CD4-positive, CD25-positive, alpha-beta regulatory T cell (primary cell): ENCODE measurements at regions not wholly inside any gene's neighbourhood (a gene's known extent, or its start where the extent isn't known, plus 50 kb on each side); places are given as distances from the start of the nearest gene placed in this dataset.
A peak's percentile ranks its signal among the peaks of the same experiment; 100 is the strongest.

Experiments
- ATAC-seq, 2 donors: fragments of 150-1000 bp; cut with Tn5 transposase; one replicate each; pipeline ENCODE4 v1.10.0; 2021; ENCODE audit warnings: low read depth in 2 of 2, moderate number of reproducible peaks in 2 of 2, moderate library complexity in 1 of 2
- DNase-seq, 3 donors: peaks; one replicate each; pipeline versions ENCODE4 v3.0.0 to v3.0.0-alpha.2; 2012 to 2022; ENCODE audit warnings: mixed read lengths in 1 of 3
- H3K27ac ChIP-seq: one replicate; pipeline ENCODE4 v1.7.0; 2013; ENCODE audit warnings: mild to moderate bottlenecking, low read length; ENCODE audit not compliant: insufficient read depth, poor library complexity, severe bottlenecking
- H3K27me3 ChIP-seq: one replicate; pipeline ENCODE4 v1.7.0; 2013; ENCODE audit warnings: low read length; ENCODE audit not compliant: control insufficient read depth, insufficient read depth
- H3K36me3 ChIP-seq: one replicate; pipeline ENCODE4 v1.7.0; 2013; ENCODE audit warnings: mild to moderate bottlenecking, low read length, moderate library complexity; ENCODE audit not compliant: control insufficient read depth, insufficient read depth
- H3K4me1 ChIP-seq: 2 replicates; pipeline ENCODE4 v1.7.0; 2013; ENCODE audit warnings: mild to moderate bottlenecking, low read length; ENCODE audit not compliant: insufficient read depth, control insufficient read depth, poor library complexity, severe bottlenecking
- H3K4me3 ChIP-seq: one replicate; pipeline ENCODE4 v1.7.0; 2013; ENCODE audit warnings: low read depth, mild to moderate bottlenecking, low read length, moderate library complexity
- H3K9me3 ChIP-seq, 2 experiments: 1 replicate in 1 of 2; 2 replicates in 1 of 2; pipeline ENCODE4 v1.7.0; 2013; ENCODE audit warnings: low read length in 2 of 2, mild to moderate bottlenecking in 1 of 2, moderate library complexity in 1 of 2; ENCODE audit not compliant: control insufficient read depth in 2 of 2
- H3K27ac Mint-ChIP-seq, 3 donors: one replicate each; pipeline ENCODE4 v1.8.0; 2020 to 2022; ENCODE audit warnings: mild to moderate bottlenecking in 3 of 3, mixed read lengths in 3 of 3, moderate library complexity in 2 of 3
- H3K27me3 Mint-ChIP-seq: one replicate; pipeline ENCODE4 v1.8.0; 2022; ENCODE audit warnings: mild to moderate bottlenecking, mixed read lengths
- H3K36me3 Mint-ChIP-seq: one replicate; pipeline ENCODE4 v1.8.0; 2020; ENCODE audit warnings: mixed read lengths
- H3K4me1 Mint-ChIP-seq, 4 donors: one replicate each; pipeline ENCODE4 v1.8.0; 2020 to 2022; ENCODE audit warnings: mixed read lengths in 4 of 4, mild to moderate bottlenecking in 1 of 4
- H3K4me3 Mint-ChIP-seq, 4 donors: one replicate each; pipeline ENCODE4 v1.8.0; 2020 to 2022; ENCODE audit warnings: mild to moderate bottlenecking in 4 of 4, mixed read lengths in 4 of 4, moderate library complexity in 3 of 4
- H3K9me3 Mint-ChIP-seq, 7 donors: one replicate each; pipeline ENCODE4 v1.8.0; 2020 to 2022; ENCODE audit warnings: mixed read lengths in 7 of 7, mild to moderate bottlenecking in 3 of 7, moderate library complexity in 2 of 7

- Mint-ChIP-seq H3K9me3 (peaks cover 0 to 6% (median 2%) of the 10 kb centered on the region in 7 donors), H3K27ac (peak overlapping the region in 2 of 3 donors; percentile 50 to 58), H3K27me3 (no peaks in the 10 kb centered on the region), H3K36me3 (no peaks in the 10 kb centered on the region), H3K4me3 (no peak overlapping the region), H3K4me1 (peaks cover 0 to 23% (median 2%) of the 10 kb centered on the region in 4 donors)
- H3K4me3 ChIP-seq, result no peak overlapping the region
- H3K27me3 ChIP-seq, result no peaks in the 10 kb centered on the region
- no peak overlapping the region for H3K27ac ChIP-seq
- H3K36me3 ChIP-seq, result no peaks in the 10 kb centered on the region
- H3K9me3 ChIP-seq, result no peaks in the 10 kb centered on the region
- ATAC-seq (no peak), DNase-seq (no peak)
- no peaks in the 10 kb centered on the region for H3K4me1 ChIP-seq
Measured at GRCh38 chr3:148090156-148090555, 607.5 kb upstream of the AGTR1 start.

- Histone ChIP-seq H3K36me3 (no peaks in the 10 kb centered on the region), H3K27ac (no peak overlapping the region), H3K9me3 (no peaks in the 10 kb centered on the region), H3K27me3 (no peaks in the 10 kb centered on the region), H3K4me3 (no peak overlapping the region), H3K4me1 (no peaks in the 10 kb centered on the region)
- no peaks in the 10 kb centered on the region for H3K36me3 Mint-ChIP-seq
- no peak overlapping the region for H3K4me3 Mint-ChIP-seq
- no peaks in the 10 kb centered on the region for H3K27me3 Mint-ChIP-seq
- H3K27ac Mint-ChIP-seq, result no peak overlapping the region
- peaks cover 0 to 5% (median 2%) of the 10 kb centered on the region in 7 donors for H3K9me3 Mint-ChIP-seq
- ATAC-seq (no peak), DNase-seq (no peak)
- peaks cover 0 to 22% (median 2%) of the 10 kb centered on the region in 4 donors for H3K4me1 Mint-ChIP-seq
Measured at GRCh38 chr3:148092624-148093347, 604.9 kb upstream of the AGTR1 start.

DNA sequence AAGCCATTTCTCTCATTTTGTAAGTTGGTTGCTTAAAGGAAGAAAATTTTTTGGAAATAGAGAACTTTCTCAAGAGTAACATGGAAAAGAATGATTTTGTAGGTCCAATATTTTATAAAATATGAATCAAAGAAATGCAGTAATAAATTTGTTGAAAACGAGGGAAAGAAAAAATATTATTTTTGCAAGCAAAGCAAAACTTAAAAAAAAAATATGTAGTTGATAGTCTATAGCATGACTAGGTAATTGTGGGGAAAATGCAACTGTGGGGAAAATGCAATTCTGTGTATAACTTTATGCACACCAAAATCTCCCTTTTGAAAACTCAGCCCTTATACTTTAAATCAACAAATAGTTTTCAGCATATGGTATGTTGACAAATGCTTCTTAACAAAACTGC is 604.0 kb upstream of the AGTR1 start:
- Histone ChIP-seq H3K4me1 (no peaks in the 10 kb centered on the region), H3K27ac (no peak overlapping the region), H3K36me3 (no peaks in the 10 kb centered on the region), H3K4me3 (no peak overlapping the region), H3K9me3 (no peaks in the 10 kb centered on the region), H3K27me3 (no peaks in the 10 kb centered on the region)
- Mint-ChIP-seq H3K27ac (no peak overlapping the region), H3K36me3 (no peaks in the 10 kb centered on the region), H3K4me3 (no peak overlapping the region), H3K27me3 (no peaks in the 10 kb centered on the region), H3K4me1 (peaks cover 0 to 16% (median 2%) of the 10 kb centered on the region in 4 donors), H3K9me3 (peaks cover 0 to 2% (median 0%) of the 10 kb centered on the region in 7 donors)
- DNase-seq (no peak), ATAC-seq (no peak)

GRCh38 chr3:148095962-148096361 is 601.7 kb upstream of the AGTR1 start:
- H3K4me1 Mint-ChIP-seq, result no peaks in the 10 kb centered on the region
- no peaks in the 10 kb centered on the region for H3K27me3 ChIP-seq
- no peak overlapping the region for H3K27ac Mint-ChIP-seq
- H3K9me3 Mint-ChIP-seq, result peaks cover 0 to 2% (median 0%) of the 10 kb centered on the region in 7 donors
- no peak for DNase-seq
- H3K36me3 Mint-ChIP-seq, result no peaks in the 10 kb centered on the region
- H3K27ac ChIP-seq, result no peak overlapping the region
- no peak overlapping the region for H3K4me3 ChIP-seq
- H3K27me3 Mint-ChIP-seq, result no peaks in the 10 kb centered on the region
- no peaks in the 10 kb centered on the region for H3K4me1 ChIP-seq
- H3K9me3 ChIP-seq, result no peaks in the 10 kb centered on the region
- no peak overlapping the region for H3K4me3 Mint-ChIP-seq
- no peak for ATAC-seq
- H3K36me3 ChIP-seq, result no peaks in the 10 kb centered on the region

DNA sequence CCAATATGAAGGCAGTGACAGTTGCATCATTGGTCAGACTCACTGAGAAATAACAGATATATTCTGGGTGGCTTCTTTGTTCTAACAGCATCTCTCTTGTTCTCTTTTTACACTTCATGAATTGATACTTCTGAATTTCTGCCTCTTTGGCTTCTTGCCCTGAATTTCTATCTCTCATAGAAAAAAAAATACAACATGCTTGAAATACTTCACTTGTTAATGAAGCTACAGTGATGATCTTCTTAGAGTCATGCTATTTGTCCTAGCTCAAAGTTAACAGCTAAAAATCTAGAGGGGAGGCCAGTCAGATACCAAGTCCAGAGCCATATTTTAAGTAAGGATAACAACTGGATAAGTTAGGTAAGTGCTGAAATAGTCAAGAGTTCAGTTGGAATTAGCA is 597.2 kb upstream of the AGTR1 start:
- no peaks in the 10 kb centered on the region for H3K27me3 ChIP-seq
- H3K4me1 ChIP-seq, result no peaks in the 10 kb centered on the region
- no peak overlapping the region for H3K27ac ChIP-seq
- H3K4me3 ChIP-seq, result no peak overlapping the region
- DNase-seq, result no peak
- Mint-ChIP-seq H3K36me3 (no peaks in the 10 kb centered on the region), H3K9me3 (peaks cover 0 to 8% (median 2%) of the 10 kb centered on the region in 7 donors), H3K27ac (no peak overlapping the region), H3K4me1 (no peaks in the 10 kb centered on the region), H3K27me3 (no peaks in the 10 kb centered on the region), H3K4me3 (no peak overlapping the region)
- H3K9me3 ChIP-seq, result no peaks in the 10 kb centered on the region
- no peak for ATAC-seq
- H3K36me3 ChIP-seq, result no peaks in the 10 kb centered on the region

DNA sequence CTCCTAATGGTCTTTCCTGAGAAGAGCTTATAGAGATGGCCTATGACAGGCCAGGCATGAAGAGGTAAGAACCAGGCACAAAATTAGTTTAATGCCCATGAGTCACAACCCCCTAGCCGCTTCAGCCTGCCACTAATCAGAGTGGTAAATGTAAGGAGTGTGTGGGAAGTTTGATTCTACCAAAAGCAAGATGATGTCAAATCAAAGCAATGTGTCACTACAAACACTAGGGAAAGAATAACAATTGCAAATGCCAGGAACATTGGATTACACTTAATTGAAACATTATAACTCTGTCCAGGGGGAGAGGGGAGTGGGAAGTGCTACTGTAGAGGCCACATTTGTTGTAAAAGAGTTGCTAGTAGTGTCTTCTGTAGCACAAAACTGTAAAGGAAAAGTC is 596.6 kb upstream of the AGTR1 start:
- H3K27ac Mint-ChIP-seq, result no peak overlapping the region
- Histone ChIP-seq H3K27me3 (no peaks in the 10 kb centered on the region), H3K9me3 (no peaks in the 10 kb centered on the region), H3K27ac (no peak overlapping the region), H3K36me3 (no peaks in the 10 kb centered on the region), H3K4me1 (no peaks in the 10 kb centered on the region), H3K4me3 (no peak overlapping the region)
- H3K27me3 Mint-ChIP-seq, result no peaks in the 10 kb centered on the region
- H3K4me1 Mint-ChIP-seq, result no peaks in the 10 kb centered on the region
- H3K36me3 Mint-ChIP-seq, result no peaks in the 10 kb centered on the region
- no peak overlapping the region for H3K4me3 Mint-ChIP-seq
- H3K9me3 Mint-ChIP-seq, result peaks cover 0 to 8% (median 2%) of the 10 kb centered on the region in 7 donors
- DNase-seq, result no peak
- ATAC-seq, result no peak

DNA sequence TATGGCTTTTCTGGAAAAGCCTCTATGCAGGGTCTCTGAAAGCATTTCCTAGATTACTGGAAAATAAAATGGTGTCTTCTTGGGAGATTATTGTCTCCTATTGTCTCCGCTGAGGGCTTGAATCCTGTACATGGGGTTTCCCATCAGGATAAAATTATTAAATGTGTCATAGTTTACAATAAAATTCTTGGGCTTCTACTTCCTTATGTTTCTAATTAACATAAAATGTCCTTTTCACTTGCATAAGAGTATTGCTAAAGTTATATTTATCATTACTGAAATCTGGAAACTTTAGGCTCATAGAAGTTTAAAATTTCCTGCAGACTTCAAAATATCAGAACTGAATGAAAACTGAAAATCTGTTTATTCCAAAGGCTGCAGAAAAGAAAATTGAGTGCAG is 595.5 kb upstream of the AGTR1 start:
- H3K27me3 ChIP-seq, result no peaks in the 10 kb centered on the region
- Mint-ChIP-seq H3K4me3 (no peak overlapping the region), H3K4me1 (no peaks in the 10 kb centered on the region), H3K27me3 (no peaks in the 10 kb centered on the region), H3K36me3 (no peaks in the 10 kb centered on the region), H3K27ac (no peak overlapping the region), H3K9me3 (peaks cover 0 to 8% (median 2%) of the 10 kb centered on the region in 7 donors)
- H3K4me1 ChIP-seq, result no peaks in the 10 kb centered on the region
- ATAC-seq (no peak), DNase-seq (no peak)
- H3K27ac ChIP-seq, result no peak overlapping the region
- no peak overlapping the region for H3K4me3 ChIP-seq
- H3K36me3 ChIP-seq, result no peaks in the 10 kb centered on the region
- no peaks in the 10 kb centered on the region for H3K9me3 ChIP-seq

DNA sequence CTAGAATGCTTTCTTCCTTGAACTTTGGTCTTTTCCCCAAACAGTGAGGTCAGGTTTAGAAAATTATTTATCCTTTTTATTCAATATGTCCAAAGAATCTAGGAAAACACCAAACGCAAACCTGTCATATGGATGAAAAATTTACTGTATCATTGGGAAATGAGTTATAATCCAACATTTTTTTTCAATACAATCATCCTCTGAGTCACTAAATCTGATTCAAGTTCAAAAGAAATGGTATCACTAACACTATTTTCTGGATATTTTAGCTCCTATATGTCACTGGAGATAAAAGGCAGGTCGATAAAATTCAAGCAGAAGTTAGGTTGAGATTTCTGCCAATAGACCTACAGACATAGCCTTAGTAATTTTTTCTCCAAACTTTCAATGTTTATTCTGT is 591.6 kb upstream of the AGTR1 start:
- Mint-ChIP-seq H3K9me3 (peaks cover 0 to 8% (median 4%) of the 10 kb centered on the region in 7 donors), H3K4me3 (no peak overlapping the region), H3K27ac (no peak overlapping the region), H3K27me3 (no peaks in the 10 kb centered on the region), H3K36me3 (no peaks in the 10 kb centered on the region), H3K4me1 (no peaks in the 10 kb centered on the region)
- Histone ChIP-seq H3K27me3 (no peaks in the 10 kb centered on the region), H3K36me3 (no peaks in the 10 kb centered on the region), H3K4me1 (no peaks in the 10 kb centered on the region), H3K4me3 (no peak overlapping the region), H3K27ac (no peak overlapping the region), H3K9me3 (no peaks in the 10 kb centered on the region)
- no peak for ATAC-seq
- DNase-seq, result no peak
